Colonic mucosa (tissue), 4 donors: ENCODE measurements at regions not wholly inside any gene's neighbourhood (a gene's known extent, or its start where the extent isn't known, plus 50 kb on each side); places are given as distances from the start of the nearest gene placed in this dataset.

Source experiments
- DNase-seq: peaks from one replicate; pipeline ENCODE4 v3.0.0-alpha.2; 2020
- H3K27ac ChIP-seq: fragments of 200-600 bp; one replicate; pipeline ENCODE4 v1.8.0; 2021
- H3K27me3 ChIP-seq: fragments of 200-600 bp; one replicate; pipeline ENCODE4 v1.8.0; 2021
- H3K36me3 ChIP-seq: fragments of 200-600 bp; one replicate; pipeline ENCODE4 v1.8.0; 2021
- H3K4me1 ChIP-seq: fragments of 200-600 bp; one replicate; pipeline ENCODE4 v1.8.0; 2021; ENCODE audit warnings: mild to moderate bottlenecking
- H3K4me3 ChIP-seq: fragments of 200-600 bp; one replicate; pipeline ENCODE4 v1.8.0; 2021
- H3K9ac ChIP-seq, 2 donors: one replicate each; pipeline ENCODE4 v1.7.0; 2013; ENCODE audit warnings: control low read depth in 2 of 2, low read depth in 2 of 2, low read length in 2 of 2
- H3K9me3 ChIP-seq: fragments of 200-600 bp; one replicate; pipeline ENCODE4 v1.8.0; 2021
- intact Hi-C: fragments of 100-400 bp; cut with DNase I; formaldehyde crosslinking; loops from one replicate; pipeline ENCODE4 v1.14.1; 2022
- TF ChIP-seq, protein P1 (sequence below): fragments of 200-600 bp; IDR thresholded peaks from one replicate; pipeline ENCODE4 v1.8.0; 2022; ENCODE audit warnings: antibody characterized with exemption, mild to moderate bottlenecking
- donor health status: healthy.
- donor health status: DM: no; HTN: no; CAD: no.
- donor health status: DM: no; HTN: no; CAD: no.

DNA sequence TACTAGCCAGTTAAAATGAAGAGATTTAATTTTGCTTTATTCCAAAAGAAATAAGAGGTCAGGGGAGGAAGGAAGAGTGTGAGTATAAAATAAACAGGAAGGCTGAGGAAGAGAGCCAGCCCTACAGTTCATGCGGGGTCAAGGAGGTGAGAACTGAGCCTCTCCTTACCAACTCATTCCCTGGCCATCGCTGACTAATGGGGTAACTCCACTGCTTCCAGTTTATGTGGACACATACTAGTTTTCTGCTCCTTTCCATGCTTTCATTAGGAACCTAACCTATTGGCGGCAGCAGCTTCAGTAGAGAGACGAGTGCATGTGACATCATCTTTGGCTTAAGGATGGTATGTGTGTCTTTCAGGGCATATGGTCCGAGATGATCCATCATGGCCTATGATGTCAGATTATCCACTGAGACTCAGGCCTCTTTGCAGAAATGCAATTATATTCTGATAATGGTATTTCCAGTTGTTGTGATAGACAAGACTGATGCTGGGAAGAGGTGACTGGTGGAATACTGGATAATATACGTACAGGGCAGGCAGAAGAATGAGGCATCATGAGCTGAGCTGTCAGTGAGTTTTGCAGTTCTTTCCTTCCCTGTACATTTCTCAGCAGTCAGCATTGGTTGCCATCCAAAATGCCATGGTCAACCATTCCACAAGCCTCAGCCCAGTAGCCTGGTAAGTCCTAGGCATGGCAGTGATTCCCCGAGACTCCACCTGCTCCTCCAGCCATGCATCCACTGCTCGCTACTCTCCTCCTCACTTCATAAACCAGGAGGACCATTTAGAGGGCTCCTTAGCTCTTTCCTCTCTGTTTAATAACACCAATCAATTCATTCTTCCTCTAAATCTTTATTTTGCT is 184.6 kb upstream of the OSR1 start:
- DNase-seq, result no peak

DNA sequence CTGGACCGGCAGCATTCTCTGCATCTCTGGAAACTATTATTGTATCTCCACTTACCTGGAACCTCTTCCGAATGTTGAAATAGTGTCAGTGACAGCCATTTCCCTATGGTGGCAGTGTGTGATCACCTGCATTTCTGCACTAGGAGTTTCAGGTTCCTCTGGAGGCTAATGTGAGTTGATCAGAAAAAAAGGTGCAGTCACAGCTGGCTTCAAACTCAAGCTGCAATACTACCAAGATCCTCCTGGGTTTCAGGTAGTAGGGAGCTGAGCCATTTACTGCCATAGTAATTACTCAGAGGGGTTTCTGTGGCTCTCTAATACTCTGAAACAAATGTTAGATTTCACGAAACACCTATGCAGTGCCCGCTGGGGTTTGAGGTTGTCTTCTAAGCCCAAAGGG is 183.5 kb upstream of the OSR1 start:
- intact Hi-C loops, result no loop called here
- no peaks in the 10 kb centered on the region for H3K4me1 ChIP-seq
- H3K27ac ChIP-seq, result no peak overlapping the region
- H3K9ac ChIP-seq, result no peak overlapping the region
- H3K27me3 ChIP-seq, result no peaks in the 10 kb centered on the region
- H3K4me3 ChIP-seq, result no peak overlapping the region
- TF ChIP-seq, protein P1, sequence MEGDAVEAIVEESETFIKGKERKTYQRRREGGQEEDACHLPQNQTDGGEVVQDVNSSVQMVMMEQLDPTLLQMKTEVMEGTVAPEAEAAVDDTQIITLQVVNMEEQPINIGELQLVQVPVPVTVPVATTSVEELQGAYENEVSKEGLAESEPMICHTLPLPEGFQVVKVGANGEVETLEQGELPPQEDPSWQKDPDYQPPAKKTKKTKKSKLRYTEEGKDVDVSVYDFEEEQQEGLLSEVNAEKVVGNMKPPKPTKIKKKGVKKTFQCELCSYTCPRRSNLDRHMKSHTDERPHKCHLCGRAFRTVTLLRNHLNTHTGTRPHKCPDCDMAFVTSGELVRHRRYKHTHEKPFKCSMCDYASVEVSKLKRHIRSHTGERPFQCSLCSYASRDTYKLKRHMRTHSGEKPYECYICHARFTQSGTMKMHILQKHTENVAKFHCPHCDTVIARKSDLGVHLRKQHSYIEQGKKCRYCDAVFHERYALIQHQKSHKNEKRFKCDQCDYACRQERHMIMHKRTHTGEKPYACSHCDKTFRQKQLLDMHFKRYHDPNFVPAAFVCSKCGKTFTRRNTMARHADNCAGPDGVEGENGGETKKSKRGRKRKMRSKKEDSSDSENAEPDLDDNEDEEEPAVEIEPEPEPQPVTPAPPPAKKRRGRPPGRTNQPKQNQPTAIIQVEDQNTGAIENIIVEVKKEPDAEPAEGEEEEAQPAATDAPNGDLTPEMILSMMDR, result no peak
- H3K9me3 ChIP-seq, result no peaks in the 10 kb centered on the region
- DNase-seq, result no peak
- H3K36me3 ChIP-seq, result no peaks in the 10 kb centered on the region

More for the DNA sequence above, 184.6 kb upstream of the OSR1 start:
- no peaks in the 10 kb centered on the region for H3K9me3 ChIP-seq
- H3K27ac ChIP-seq, result no peak overlapping the region
- TF ChIP-seq, protein P1, result no peak
- intact Hi-C loops, result no loop called here
- no peaks in the 10 kb centered on the region for H3K36me3 ChIP-seq
- H3K4me3 ChIP-seq, result no peak overlapping the region
- no peak overlapping the region for H3K9ac ChIP-seq
- H3K27me3 ChIP-seq, result no peaks in the 10 kb centered on the region
- H3K4me1 ChIP-seq, result no peaks in the 10 kb centered on the region

DNA sequence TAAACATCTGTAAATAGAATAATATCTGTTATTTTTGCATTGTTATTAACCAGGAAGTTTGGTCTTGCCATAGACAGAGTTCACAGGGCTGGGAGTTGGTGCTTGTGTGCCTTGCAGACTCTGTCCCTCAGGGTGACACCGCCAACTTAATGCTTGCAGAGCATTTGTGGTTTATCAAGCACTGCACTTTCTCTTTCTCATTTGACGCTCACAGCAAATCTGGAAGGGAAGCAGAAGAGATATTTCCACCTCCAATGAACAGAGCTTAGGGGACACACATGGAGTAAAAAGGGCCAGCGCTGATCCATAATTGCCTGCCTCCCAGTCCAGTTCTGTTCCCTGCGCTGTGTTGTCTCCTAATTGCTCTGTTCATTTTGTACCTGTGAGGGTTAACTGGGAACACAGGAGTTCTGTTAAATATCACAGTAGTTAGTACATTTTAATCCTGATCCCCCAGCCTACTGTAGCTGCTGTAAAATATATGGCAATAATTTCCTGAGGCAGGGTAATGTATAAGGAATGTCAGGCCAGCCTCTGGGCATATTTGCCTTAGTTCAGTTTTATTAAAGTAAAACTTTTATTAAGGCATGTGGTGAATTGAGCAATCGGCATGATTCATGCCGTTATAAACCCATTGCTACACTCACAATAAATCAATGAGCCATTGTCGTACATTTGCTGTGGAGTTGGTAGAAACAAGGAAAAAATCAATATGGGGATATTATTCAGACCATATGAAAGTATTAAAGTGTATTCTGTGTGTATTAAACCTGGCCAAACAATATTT is 182.5 kb upstream of the OSR1 start:
- peak; percentile 33 for DNase-seq
- intact Hi-C loops, result no loop called here
- TF ChIP-seq, protein P1, result no peak
- H3K27ac ChIP-seq, result peak overlapping the region; percentile 34
- H3K27me3 ChIP-seq, result no peaks in the 10 kb centered on the region
- no peaks in the 10 kb centered on the region for H3K36me3 ChIP-seq
- no peaks in the 10 kb centered on the region for H3K9me3 ChIP-seq
- no peaks in the 10 kb centered on the region for H3K4me1 ChIP-seq
- peak overlapping the region in 1 of 2 donors; percentile 49 for H3K9ac ChIP-seq
- no peak overlapping the region for H3K4me3 ChIP-seq

DNA sequence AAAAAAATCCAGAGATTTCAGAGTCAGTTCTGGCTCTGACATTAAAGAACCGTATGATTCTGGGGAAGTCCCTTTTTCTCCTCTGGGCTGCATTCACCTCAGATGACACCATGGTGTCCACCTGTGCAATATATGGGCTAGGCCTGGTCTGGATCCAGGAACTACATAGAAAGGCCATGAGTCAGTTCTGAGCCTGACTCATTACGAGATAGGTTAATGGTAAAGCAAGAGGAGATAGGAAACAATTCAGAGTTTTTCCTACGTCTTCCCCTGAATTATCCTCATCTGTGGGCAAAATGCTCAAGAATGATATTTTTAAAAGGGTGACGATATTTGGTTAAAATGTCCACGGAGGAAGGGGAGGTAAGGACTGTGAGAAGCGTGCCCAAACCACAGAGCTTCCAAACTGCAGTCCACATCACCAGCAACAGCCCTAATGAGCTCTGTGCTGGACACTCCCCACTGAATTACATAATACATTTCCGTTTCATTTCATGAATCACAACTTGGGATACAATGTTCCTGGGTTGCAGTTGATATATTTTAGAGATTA is 180.1 kb upstream of the OSR1 start:
- Histone ChIP-seq H3K9me3 (no peaks in the 10 kb centered on the region), H3K27me3 (no peaks in the 10 kb centered on the region), H3K36me3 (no peaks in the 10 kb centered on the region), H3K4me3 (no peak overlapping the region), H3K9ac (no peak overlapping the region), H3K4me1 (no peaks in the 10 kb centered on the region), H3K27ac (no peak overlapping the region)
- TF ChIP-seq, protein P1, result no peak
- DNase-seq, result peak; percentile 69
- intact Hi-C loops, result no loop called here

DNA sequence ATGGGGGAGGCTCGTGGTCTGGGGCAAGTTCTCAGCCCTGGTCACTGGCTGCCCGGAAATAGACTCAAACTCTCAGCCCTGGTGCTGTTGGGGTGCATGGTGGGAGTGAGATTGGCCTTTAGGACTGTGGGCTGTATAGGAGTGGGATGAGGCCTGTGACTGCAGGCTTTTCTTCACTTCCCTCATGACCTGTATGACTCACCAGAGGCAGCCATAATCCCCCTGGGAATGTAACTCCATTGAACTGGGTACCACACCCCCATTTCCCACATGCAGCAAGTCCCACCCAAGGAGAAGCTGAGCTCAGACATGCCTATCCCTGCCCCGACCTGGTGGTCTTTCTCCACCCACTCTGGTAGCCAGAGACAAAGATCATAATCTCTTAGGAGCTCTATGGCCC is 177.7 kb upstream of the OSR1 start:
- no peak overlapping the region for H3K9ac ChIP-seq
- H3K4me3 ChIP-seq, result no peak overlapping the region
- no peak for DNase-seq
- H3K4me1 ChIP-seq, result no peaks in the 10 kb centered on the region
- H3K27ac ChIP-seq, result no peak overlapping the region
- intact Hi-C loops, result no loop called here
- no peaks in the 10 kb centered on the region for H3K36me3 ChIP-seq
- H3K9me3 ChIP-seq, result no peaks in the 10 kb centered on the region
- TF ChIP-seq, protein P1, result no peak
- H3K27me3 ChIP-seq, result no peaks in the 10 kb centered on the region
